ENCODE measurements at regions not wholly inside any gene's neighbourhood (a gene's known extent, or its start where the extent isn't known, plus 50 kb on each side); places are given as distances from the start of the nearest gene placed in this dataset.

DNA sequence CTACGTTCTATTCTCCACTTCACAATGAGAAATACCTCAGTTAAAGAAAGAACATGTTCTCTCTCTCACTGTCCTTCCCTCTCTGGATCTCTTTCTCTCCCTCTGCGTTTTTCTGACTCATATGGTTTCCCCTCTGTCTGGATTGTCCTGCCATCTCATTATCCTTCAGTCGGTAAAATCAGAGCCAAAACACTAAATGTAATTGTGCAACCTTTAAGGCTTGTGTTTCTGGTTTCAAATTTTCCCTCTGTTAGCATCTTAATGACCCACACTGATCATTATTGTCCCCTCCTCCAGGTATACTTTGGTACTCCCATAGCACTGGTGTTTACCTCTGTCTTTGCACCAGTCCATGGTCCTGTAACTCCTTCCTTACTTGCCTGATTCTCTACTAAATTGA, 509.4 kb upstream of the C9orf72 start:
- H3K36me3 ChIP-seq (ENCODE audit: control insufficient read depth in 2 of 2, insufficient read depth in 1 of 2, low read length in 2 of 2): no peaks in the 10 kb centered on the region
- TF ChIP-seq ZNF350 (tag by site-specific recombination; IDR thresholded peaks at IDR 0.05): no peak
- no peak for TF ChIP-seq ZNF366 (tag by site-specific recombination; conservative IDR thresholded peaks at IDR 0.05)
- no peak for TF ChIP-seq ZNF354C (tag by site-specific recombination; IDR thresholded peaks at IDR 0.05; ENCODE audit: borderline replicate concordance, low read depth)
- TF ChIP-seq ZNF600 (tag by site-specific recombination; IDR thresholded peaks at IDR 0.05): no peak
- no peak for TF ChIP-seq ZNF544 (tag by site-specific recombination; IDR thresholded peaks at IDR 0.05)
- TF ChIP-seq ZFP37 (tag by site-specific recombination; IDR thresholded peaks at IDR 0.05): no peak
- TF ChIP-seq HOXA7 (CRISPR knock-in tag; IDR thresholded peaks at IDR 0.05; ENCODE audit: borderline replicate concordance): no peak
- TF ChIP-seq ZNF248 (tag by site-specific recombination; IDR thresholded peaks at IDR 0.05): no peak
- TF ChIP-seq, protein P1, sequence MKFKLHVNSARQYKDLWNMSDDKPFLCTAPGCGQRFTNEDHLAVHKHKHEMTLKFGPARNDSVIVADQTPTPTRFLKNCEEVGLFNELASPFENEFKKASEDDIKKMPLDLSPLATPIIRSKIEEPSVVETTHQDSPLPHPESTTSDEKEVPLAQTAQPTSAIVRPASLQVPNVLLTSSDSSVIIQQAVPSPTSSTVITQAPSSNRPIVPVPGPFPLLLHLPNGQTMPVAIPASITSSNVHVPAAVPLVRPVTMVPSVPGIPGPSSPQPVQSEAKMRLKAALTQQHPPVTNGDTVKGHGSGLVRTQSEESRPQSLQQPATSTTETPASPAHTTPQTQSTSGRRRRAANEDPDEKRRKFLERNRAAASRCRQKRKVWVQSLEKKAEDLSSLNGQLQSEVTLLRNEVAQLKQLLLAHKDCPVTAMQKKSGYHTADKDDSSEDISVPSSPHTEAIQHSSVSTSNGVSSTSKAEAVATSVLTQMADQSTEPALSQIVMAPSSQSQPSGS (tag by site-specific recombination; IDR thresholded peaks at IDR 0.05; ENCODE audit: low read depth): no peak
- no peak for TF ChIP-seq ZNF473 (tag by site-specific recombination; IDR thresholded peaks at IDR 0.05)
- no peak for TF ChIP-seq ZNF530 (tag by site-specific recombination; IDR thresholded peaks at IDR 0.05; ENCODE audit: low read depth)
- no peak for TF ChIP-seq ZNF19 (tag by site-specific recombination; IDR thresholded peaks at IDR 0.05; ENCODE audit: low read depth)
- TF ChIP-seq ZNF426 (tag by site-specific recombination; IDR thresholded peaks at IDR 0.05): no peak
- TF ChIP-seq, protein P2, sequence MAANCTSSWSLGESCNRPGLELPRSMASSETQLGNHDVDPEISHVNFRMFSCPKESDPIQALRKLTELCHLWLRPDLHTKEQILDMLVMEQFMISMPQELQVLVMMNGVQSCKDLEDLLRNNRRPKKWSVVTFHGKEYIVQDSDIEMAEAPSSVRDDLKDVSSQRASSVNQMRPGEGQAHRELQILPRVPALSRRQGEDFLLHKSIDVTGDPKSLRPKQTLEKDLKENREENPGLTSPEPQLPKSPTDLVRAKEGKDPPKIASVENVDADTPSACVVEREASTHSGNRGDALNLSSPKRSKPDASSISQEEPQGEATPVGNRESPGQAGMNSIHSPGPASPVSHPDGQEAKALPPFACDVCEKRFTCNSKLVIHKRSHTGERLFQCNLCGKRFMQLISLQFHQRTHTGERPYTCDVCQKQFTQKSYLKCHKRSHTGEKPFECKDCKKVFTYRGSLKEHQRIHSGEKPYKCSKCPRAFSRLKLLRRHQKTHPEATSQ (tag by site-specific recombination; IDR thresholded peaks at IDR 0.05): no peak
- no peak for TF ChIP-seq ZNF514 (tag by site-specific recombination; IDR thresholded peaks at IDR 0.05)
- TF ChIP-seq ZBTB21 (tag by site-specific recombination; IDR thresholded peaks at IDR 0.05): no peak
- H3K27ac ChIP-seq (ENCODE audit: extremely low read depth, low read depth, low read length): no peak overlapping the region
- ChIA-PET CTCF (no interaction called here), POLR2A (no interaction called here)
- H3K9me3 ChIP-seq (ENCODE audit: control insufficient read depth, insufficient read depth, low read depth, low read length): no peaks in the 10 kb centered on the region
- H3K4me1 ChIP-seq (ENCODE audit: control insufficient read depth, insufficient read depth, low read length): no peaks in the 10 kb centered on the region
- no peak overlapping the region for H3K4me3 ChIP-seq (ENCODE audit: low read depth, low read length)

DNA sequence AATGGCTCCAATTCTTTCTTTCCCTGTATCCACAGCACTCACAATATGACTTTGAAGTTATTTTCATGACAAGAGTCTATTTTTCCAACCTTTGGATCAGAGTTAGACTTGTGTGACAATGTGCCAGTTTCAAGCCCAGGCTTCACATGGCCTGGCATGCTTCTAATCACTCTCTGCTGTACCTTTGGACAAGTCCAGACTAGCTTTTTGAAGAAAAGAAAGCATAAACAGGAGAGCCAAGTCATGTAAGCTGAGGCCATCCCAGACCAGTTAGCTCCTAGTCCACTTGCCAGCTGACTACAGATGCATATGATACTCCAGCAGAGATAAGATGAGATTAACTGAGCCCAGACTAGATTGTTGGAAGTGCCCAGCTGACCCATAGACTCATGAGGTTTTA, 513.6 kb upstream of the C9orf72 start:
- CTCF ChIA-PET: interaction anchor here (1.5 kb wide), 1 partner anchor 13 kb away, joined by 4 read pairs; no protein-coding TSS in a partner anchor
- Histone ChIP-seq H3K36me3 (ENCODE audit: control insufficient read depth in 2 of 2, insufficient read depth in 1 of 2, low read length in 2 of 2) (no peaks in the 10 kb centered on the region), H3K4me1 (ENCODE audit: control insufficient read depth, insufficient read depth, low read length) (no peaks in the 10 kb centered on the region), H3K27ac (ENCODE audit: extremely low read depth, low read depth, low read length) (no peak overlapping the region), H3K9me3 (ENCODE audit: control insufficient read depth, insufficient read depth, low read depth, low read length) (no peaks in the 10 kb centered on the region), H3K4me3 (ENCODE audit: low read depth, low read length) (no peak overlapping the region)
- POLR2A ChIA-PET: no interaction called here
- TF ChIP-seq ZNF169 (tag by site-specific recombination; IDR thresholded peaks at IDR 0.05): no peak
- no peak for TF ChIP-seq ZNF138 (tag by site-specific recombination; IDR thresholded peaks at IDR 0.05; ENCODE audit: borderline replicate concordance)

DNA sequence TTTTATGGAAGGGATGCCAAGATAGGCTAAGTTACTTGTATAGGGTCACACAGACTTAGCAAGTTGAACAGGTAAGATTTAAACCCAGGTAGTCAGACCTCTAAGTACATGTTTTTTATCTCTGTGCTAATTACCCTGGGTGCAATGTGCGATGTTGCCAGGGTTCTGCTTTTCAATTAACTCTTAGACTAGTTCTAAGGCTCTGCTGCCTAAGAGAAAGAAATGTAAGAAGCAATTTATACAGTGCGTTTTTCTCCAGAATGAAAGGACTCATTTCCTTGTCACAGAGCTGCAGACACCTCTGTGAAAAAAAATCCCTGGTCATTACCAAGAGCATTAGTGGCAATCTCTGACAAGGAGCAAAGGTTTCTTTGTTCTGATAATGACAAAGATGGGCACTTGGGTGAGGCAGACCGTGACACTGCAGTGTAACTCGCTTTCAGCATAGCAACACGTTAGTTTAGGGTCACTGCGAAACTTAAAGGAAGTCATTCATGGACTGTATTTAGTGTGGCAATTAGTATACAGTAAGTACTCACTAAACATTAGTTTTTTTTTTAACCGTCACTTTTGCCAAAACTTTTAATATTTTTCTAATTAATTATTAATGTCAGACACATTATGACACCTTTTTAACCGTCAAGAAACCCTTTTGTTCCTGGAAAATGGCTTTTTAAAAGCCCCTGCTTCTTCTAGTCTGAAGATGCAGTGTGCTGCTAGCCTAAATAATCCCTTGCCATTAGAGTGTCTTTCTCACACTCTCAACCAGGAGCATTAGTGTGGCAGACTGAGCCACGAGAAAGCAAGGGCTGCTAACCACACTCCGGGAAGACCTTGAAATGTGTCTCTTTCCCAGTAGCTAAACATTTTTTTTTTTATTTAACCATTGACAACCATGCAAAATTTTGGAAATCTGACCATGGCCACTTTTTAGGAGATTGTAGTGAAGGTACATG, 520.0 kb upstream of the C9orf72 start:
- H3K36me3 ChIP-seq (ENCODE audit: control insufficient read depth in 2 of 2, insufficient read depth in 1 of 2, low read length in 2 of 2): no peaks in the 10 kb centered on the region
- POLR2A ChIA-PET: no interaction called here
- H3K4me3 ChIP-seq (ENCODE audit: low read depth, low read length): no peak overlapping the region
- CTCF ChIA-PET: interaction anchor here (0.6 to 1.7 kb wide), 2 partner anchors 20 to 197 kb away, joined by 3 to 7 read pairs; no protein-coding TSS in a partner anchor
- H3K4me1 ChIP-seq (ENCODE audit: control insufficient read depth, insufficient read depth, low read length): no peaks in the 10 kb centered on the region
- TF ChIP-seq GLIS2 (tag by site-specific recombination; IDR thresholded peaks at IDR 0.05) (no peak), ZNF341 (tag by site-specific recombination; IDR thresholded peaks at IDR 0.05; ENCODE audit: low read depth) (no peak), ZNF174 (tag by site-specific recombination; IDR thresholded peaks at IDR 0.05) (no peak), ZBTB8A (tag by site-specific recombination; IDR thresholded peaks at IDR 0.05) (no peak), ZNF473 (tag by site-specific recombination; IDR thresholded peaks at IDR 0.05) (no peak)
- TF ChIP-seq, protein P3, sequence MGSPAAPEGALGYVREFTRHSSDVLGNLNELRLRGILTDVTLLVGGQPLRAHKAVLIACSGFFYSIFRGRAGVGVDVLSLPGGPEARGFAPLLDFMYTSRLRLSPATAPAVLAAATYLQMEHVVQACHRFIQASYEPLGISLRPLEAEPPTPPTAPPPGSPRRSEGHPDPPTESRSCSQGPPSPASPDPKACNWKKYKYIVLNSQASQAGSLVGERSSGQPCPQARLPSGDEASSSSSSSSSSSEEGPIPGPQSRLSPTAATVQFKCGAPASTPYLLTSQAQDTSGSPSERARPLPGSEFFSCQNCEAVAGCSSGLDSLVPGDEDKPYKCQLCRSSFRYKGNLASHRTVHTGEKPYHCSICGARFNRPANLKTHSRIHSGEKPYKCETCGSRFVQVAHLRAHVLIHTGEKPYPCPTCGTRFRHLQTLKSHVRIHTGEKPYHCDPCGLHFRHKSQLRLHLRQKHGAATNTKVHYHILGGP (tag by site-specific recombination; IDR thresholded peaks at IDR 0.05): no peak
- TF ChIP-seq, protein P4, sequence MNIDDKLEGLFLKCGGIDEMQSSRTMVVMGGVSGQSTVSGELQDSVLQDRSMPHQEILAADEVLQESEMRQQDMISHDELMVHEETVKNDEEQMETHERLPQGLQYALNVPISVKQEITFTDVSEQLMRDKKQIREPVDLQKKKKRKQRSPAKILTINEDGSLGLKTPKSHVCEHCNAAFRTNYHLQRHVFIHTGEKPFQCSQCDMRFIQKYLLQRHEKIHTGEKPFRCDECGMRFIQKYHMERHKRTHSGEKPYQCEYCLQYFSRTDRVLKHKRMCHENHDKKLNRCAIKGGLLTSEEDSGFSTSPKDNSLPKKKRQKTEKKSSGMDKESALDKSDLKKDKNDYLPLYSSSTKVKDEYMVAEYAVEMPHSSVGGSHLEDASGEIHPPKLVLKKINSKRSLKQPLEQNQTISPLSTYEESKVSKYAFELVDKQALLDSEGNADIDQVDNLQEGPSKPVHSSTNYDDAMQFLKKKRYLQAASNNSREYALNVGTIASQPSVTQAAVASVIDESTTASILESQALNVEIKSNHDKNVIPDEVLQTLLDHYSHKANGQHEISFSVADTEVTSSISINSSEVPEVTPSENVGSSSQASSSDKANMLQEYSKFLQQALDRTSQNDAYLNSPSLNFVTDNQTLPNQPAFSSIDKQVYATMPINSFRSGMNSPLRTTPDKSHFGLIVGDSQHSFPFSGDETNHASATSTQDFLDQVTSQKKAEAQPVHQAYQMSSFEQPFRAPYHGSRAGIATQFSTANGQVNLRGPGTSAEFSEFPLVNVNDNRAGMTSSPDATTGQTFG (tag by site-specific recombination; IDR thresholded peaks at IDR 0.05; ENCODE audit: borderline replicate concordance): no peak
- no peaks in the 10 kb centered on the region for H3K9me3 ChIP-seq (ENCODE audit: control insufficient read depth, insufficient read depth, low read depth, low read length)
- no peak overlapping the region for H3K27ac ChIP-seq (ENCODE audit: extremely low read depth, low read depth, low read length)

Measured in HEK293 (cell line).